SK-N-SH (cell line): ENCODE measurements at regions not wholly inside any gene's neighbourhood (a gene's known extent, or its start where the extent isn't known, plus 50 kb on each side); places are given as distances from the start of the nearest gene placed in this dataset.

ENCODE experiments used
- CTCF ChIA-PET: fragments of 300-600, 350-600 bp; formaldehyde crosslinking; extraction: SDS; loops from one replicate; lab custom pipeline; 2021; lab: Yijun Ruan, JAX
- POLR2A ChIA-PET: fragments of 350-600 bp; sonication (Branson Sonifier 250); formaldehyde crosslinking; extraction: SDS; loops from one replicate; lab custom pipeline; 2020; ENCODE audit warnings: antibody characterized with exemption, inconsistent platforms; lab: Yijun Ruan, JAX
- DNase-seq: peaks from one replicate; pipeline ENCODE4 v3.0.0; 2012
- H2AFZ ChIP-seq: fragments of 200-600 bp; sonication (generic); 2 replicates; pipeline ENCODE4 v1.8.1; 2016; ENCODE audit warnings: antibody characterized with exemption, mild to moderate bottlenecking, low read depth
- H3F3A ChIP-seq: fragments of 200-600 bp; sonication (generic); replicated peaks from 2 replicates; pipeline ENCODE3; 2016; ENCODE audit warnings: antibody characterized with exemption, mild to moderate bottlenecking; ENCODE audit not compliant: insufficient read depth
- H3K27ac ChIP-seq, 2 experiments: fragments of 200-500 bp in 1 of 2; fragments of 200-600 bp in 1 of 2; sonication (Bioruptor generic) in 1 of 2; sonication (generic), shearing (Covaris generic) in 1 of 2; 2 replicates each; pipeline versions ENCODE4 v1.5.1 to v1.6.1; 2014 to 2016; ENCODE audit warnings: low read depth in 2 of 2, inconsistent platforms in 1 of 2, low read length in 1 of 2, mild to moderate bottlenecking in 1 of 2, mixed read lengths in 1 of 2
- H3K27me3 ChIP-seq: fragments of 200-600 bp; sonication (generic), shearing (Covaris generic); 2 replicates; pipeline ENCODE4 v1.6.1; 2016; ENCODE audit warnings: mixed run types; ENCODE audit not compliant: insufficient read depth
- H3K36me3 ChIP-seq, 2 experiments: fragments of 200-500 bp in 1 of 2; fragments of 200-600 bp in 1 of 2; sonication (Bioruptor generic) in 1 of 2; sonication (generic) in 1 of 2; replicated peaks in 1 of 2; 2 replicates each; pipeline versions ENCODE3 to v1.5.1; 2014 to 2016; ENCODE audit warnings: low read length in 1 of 2, mild to moderate bottlenecking in 1 of 2; ENCODE audit not compliant: insufficient read depth in 2 of 2, control insufficient read depth in 1 of 2
- H3K4me1 ChIP-seq, 2 experiments: fragments of 200-500 bp in 1 of 2; fragments of 200-600 bp in 1 of 2; sonication (Bioruptor generic) in 1 of 2; sonication (generic), shearing (Covaris generic) in 1 of 2; 2 replicates each; pipeline versions ENCODE4 v1.5.1 to v1.6.1; 2014 to 2016; ENCODE audit warnings: low read depth in 1 of 2, low read length in 1 of 2, mixed run types in 1 of 2; ENCODE audit not compliant: insufficient read depth in 2 of 2, control insufficient read depth in 1 of 2
- H3K4me2 ChIP-seq: fragments of 200-600 bp; sonication (generic), shearing (Covaris generic); 2 replicates; pipeline ENCODE4 v1.6.1; 2017; ENCODE audit warnings: mixed run types
- H3K4me3 ChIP-seq, 2 experiments: fragments of 200-500 bp in 1 of 2; fragments of 200-600 bp in 1 of 2; sonication (Bioruptor generic) in 1 of 2; sonication (generic), shearing (Covaris generic) in 1 of 2; 2 replicates each; pipeline versions ENCODE4 v1.5.1 to v1.8.1; 2014 to 2016; ENCODE audit warnings: low read depth in 2 of 2, inconsistent platforms in 1 of 2, low read length in 1 of 2, mild to moderate bottlenecking in 1 of 2, mixed read lengths in 1 of 2, moderate library complexity in 1 of 2
- H3K79me2 ChIP-seq: fragments of 200-600 bp; sonication (generic); 2 replicates; pipeline ENCODE4 v1.8.1; 2017; ENCODE audit warnings: mild to moderate bottlenecking; ENCODE audit not compliant: insufficient read depth
- H3K9ac ChIP-seq: fragments of 200-600 bp; sonication (generic); 2 replicates; pipeline ENCODE4 v1.6.1; 2017; ENCODE audit warnings: mixed run types
- H3K9me2 ChIP-seq: fragments of 200-600 bp; sonication (generic); 2 replicates; pipeline ENCODE4 v1.6.1; 2017; ENCODE audit warnings: mixed run types
- H3K9me3 ChIP-seq: fragments of 200-600 bp; sonication (generic); 2 replicates; pipeline ENCODE4 v1.6.1; 2017; ENCODE audit warnings: mixed run types, mild to moderate bottlenecking, moderate library complexity
- H4K20me1 ChIP-seq: fragments of 200-600 bp; sonication (generic); 2 replicates; pipeline ENCODE4 v1.6.1; 2017; ENCODE audit warnings: mild to moderate bottlenecking, mixed run types; ENCODE audit not compliant: insufficient read depth
- CHD2 ChIP-seq: fragments of 150-350 bp; IDR thresholded peaks from 2 replicates; pipeline ENCODE4 v1.6.1; 2018; ENCODE audit warnings: low read length; ENCODE audit not compliant: partially characterized antibody
- EP300 ChIP-seq, 2 experiments: IDR thresholded peaks; 2 replicates each; pipeline versions ENCODE4 v1.4.0 to v1.6.1; 2012; ENCODE audit warnings: borderline replicate concordance in 1 of 2, low read depth in 1 of 2, low read length in 1 of 2
- FOXJ3 ChIP-seq: sonication (generic); formaldehyde crosslinking; IDR thresholded peaks from 2 replicates; pipeline ENCODE4 v1.5.1; 2020; ENCODE audit warnings: mild to moderate bottlenecking, missing genetic modification reagents
- MEF2A ChIP-seq: IDR thresholded peaks from 2 replicates; pipeline ENCODE4 v1.4.0; 2012; ENCODE audit warnings: low read depth, borderline replicate concordance
- MXI1 ChIP-seq: IDR thresholded peaks from 2 replicates; pipeline ENCODE4 v1.6.1; 2012; ENCODE audit warnings: mild to moderate bottlenecking, low read depth, low read length, improper control_type of control experiment
- RXRA ChIP-seq: IDR thresholded peaks from 2 replicates; pipeline ENCODE4 v1.4.0; 2012; ENCODE audit warnings: low read depth, mild to moderate bottlenecking, borderline replicate concordance
- TAF1 ChIP-seq: IDR thresholded peaks from 2 replicates; pipeline ENCODE4 v1.6.1; 2012; ENCODE audit warnings: low read depth, mild to moderate bottlenecking, low read length, moderate library complexity, borderline replicate concordance
- TEAD4 ChIP-seq: IDR thresholded peaks from 2 replicates; pipeline ENCODE4 v1.4.0; 2012; ENCODE audit warnings: mild to moderate bottlenecking, borderline replicate concordance; ENCODE audit not compliant: insufficient read depth
- YY1 ChIP-seq: IDR thresholded peaks from 2 replicates; pipeline ENCODE4 v1.4.0; 2012; ENCODE audit warnings: low read depth, mild to moderate bottlenecking
- WGBS: methylation state at CpG from one replicate; pipeline ENCODE4 v1.1.6; 2017; ENCODE audit warnings: low lambda C conversion rate; 5-methylcytosine and 5-hydroxymethylcytosine counted together
- small RNA-seq, 7 experiments: library from RNA; depleted of rRNA; stranded (forward); fragments of <200 nt; gene quantifications; one replicate each; pipeline ENCODE3, GENCODE V24; 2012
- TF ChIP-seq, protein P1 (sequence below): IDR thresholded peaks from 2 replicates; pipeline ENCODE4 v1.4.0; 2012; ENCODE audit warnings: low read depth, borderline replicate concordance
- TF ChIP-seq, protein P2 (sequence below): fragments of 150-350 bp; IDR thresholded peaks from 2 replicates; pipeline ENCODE4 v1.6.1; 2016; ENCODE audit warnings: mild to moderate bottlenecking, low read depth, low read length
- TF ChIP-seq, protein P3 (sequence below): IDR thresholded peaks from 2 replicates; pipeline ENCODE4 v1.4.0; 2012; ENCODE audit warnings: low read depth, borderline replicate concordance
- TF ChIP-seq, protein P4 (sequence below): IDR thresholded peaks from 2 replicates; pipeline ENCODE4 v1.4.0; 2012; ENCODE audit warnings: low read depth
- TF ChIP-seq, protein P5 (sequence below): fragments of 200-600 bp; sonication (generic); IDR thresholded peaks from 2 replicates; pipeline ENCODE4 v1.6.1; 2017; ENCODE audit warnings: antibody characterized with exemption, mild to moderate bottlenecking, moderate library complexity

DNA sequence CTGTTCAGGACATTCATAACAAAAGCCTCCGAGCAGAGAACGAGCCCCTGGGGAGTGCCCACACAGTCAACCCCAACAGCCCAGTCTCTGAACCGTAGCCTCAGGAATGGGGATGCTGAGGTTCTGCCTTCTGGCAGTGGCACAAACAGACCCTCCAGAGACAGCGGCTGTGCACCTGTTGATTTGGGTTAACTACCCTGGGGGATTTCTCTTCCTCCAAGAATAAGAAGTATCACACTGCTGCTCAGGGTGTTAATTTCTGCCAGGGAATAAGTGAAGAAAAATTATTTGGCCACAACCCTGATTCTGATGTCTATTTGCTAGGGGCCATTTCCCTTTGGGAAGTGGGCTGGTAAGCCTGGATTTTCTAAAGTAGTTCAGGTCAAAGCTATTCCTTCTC is 51.0 kb upstream of the PIRT start:
- Histone ChIP-seq H3K27me3 (no peaks in the 10 kb centered on the region), H3K9ac (no peak overlapping the region), H3K4me2 (no peak overlapping the region), H4K20me1 (no peaks in the 10 kb centered on the region)
- POLR2A ChIA-PET, result no interaction called here
- TF ChIP-seq TEAD4 (no peak), MEF2A (no peak), CHD2 (no peak), YY1 (no peak), MXI1 (no peak), EP300 (IDR thresholded peaks at IDR 0.05; ENCODE audit: borderline replicate concordance in 1 of 2, low read depth in 1 of 2, low read length in 1 of 2) (no peak), FOXJ3 (CRISPR knock-in tag) (no peak), TAF1 (no peak), RXRA (no peak)
- TF ChIP-seq, protein P1, sequence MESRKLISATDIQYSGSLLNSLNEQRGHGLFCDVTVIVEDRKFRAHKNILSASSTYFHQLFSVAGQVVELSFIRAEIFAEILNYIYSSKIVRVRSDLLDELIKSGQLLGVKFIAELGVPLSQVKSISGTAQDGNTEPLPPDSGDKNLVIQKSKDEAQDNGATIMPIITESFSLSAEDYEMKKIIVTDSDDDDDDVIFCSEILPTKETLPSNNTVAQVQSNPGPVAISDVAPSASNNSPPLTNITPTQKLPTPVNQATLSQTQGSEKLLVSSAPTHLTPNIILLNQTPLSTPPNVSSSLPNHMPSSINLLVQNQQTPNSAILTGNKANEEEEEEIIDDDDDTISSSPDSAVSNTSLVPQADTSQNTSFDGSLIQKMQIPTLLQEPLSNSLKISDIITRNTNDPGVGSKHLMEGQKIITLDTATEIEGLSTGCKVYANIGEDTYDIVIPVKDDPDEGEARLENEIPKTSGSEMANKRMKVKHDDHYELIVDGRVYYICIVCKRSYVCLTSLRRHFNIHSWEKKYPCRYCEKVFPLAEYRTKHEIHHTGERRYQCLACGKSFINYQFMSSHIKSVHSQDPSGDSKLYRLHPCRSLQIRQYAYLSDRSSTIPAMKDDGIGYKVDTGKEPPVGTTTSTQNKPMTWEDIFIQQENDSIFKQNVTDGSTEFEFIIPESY, result no peak
- TF ChIP-seq, protein P2, sequence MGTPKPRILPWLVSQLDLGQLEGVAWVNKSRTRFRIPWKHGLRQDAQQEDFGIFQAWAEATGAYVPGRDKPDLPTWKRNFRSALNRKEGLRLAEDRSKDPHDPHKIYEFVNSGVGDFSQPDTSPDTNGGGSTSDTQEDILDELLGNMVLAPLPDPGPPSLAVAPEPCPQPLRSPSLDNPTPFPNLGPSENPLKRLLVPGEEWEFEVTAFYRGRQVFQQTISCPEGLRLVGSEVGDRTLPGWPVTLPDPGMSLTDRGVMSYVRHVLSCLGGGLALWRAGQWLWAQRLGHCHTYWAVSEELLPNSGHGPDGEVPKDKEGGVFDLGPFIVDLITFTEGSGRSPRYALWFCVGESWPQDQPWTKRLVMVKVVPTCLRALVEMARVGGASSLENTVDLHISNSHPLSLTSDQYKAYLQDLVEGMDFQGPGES, result no peak
- TF ChIP-seq, protein P3, sequence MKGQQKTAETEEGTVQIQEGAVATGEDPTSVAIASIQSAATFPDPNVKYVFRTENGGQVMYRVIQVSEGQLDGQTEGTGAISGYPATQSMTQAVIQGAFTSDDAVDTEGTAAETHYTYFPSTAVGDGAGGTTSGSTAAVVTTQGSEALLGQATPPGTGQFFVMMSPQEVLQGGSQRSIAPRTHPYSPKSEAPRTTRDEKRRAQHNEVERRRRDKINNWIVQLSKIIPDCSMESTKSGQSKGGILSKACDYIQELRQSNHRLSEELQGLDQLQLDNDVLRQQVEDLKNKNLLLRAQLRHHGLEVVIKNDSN, result no peak
- TF ChIP-seq, protein P4, sequence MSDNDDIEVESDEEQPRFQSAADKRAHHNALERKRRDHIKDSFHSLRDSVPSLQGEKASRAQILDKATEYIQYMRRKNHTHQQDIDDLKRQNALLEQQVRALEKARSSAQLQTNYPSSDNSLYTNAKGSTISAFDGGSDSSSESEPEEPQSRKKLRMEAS, result no peak
- TF ChIP-seq, protein P5, sequence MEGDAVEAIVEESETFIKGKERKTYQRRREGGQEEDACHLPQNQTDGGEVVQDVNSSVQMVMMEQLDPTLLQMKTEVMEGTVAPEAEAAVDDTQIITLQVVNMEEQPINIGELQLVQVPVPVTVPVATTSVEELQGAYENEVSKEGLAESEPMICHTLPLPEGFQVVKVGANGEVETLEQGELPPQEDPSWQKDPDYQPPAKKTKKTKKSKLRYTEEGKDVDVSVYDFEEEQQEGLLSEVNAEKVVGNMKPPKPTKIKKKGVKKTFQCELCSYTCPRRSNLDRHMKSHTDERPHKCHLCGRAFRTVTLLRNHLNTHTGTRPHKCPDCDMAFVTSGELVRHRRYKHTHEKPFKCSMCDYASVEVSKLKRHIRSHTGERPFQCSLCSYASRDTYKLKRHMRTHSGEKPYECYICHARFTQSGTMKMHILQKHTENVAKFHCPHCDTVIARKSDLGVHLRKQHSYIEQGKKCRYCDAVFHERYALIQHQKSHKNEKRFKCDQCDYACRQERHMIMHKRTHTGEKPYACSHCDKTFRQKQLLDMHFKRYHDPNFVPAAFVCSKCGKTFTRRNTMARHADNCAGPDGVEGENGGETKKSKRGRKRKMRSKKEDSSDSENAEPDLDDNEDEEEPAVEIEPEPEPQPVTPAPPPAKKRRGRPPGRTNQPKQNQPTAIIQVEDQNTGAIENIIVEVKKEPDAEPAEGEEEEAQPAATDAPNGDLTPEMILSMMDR, result no peak
- TF ChIP-seq, all 33 proteins: peak for 0
- Histone ChIP-seq H3K9me3 (no peaks in the 10 kb centered on the region), H3K4me1 (no peaks in the 10 kb centered on the region), H3K36me3 (no peaks in the 10 kb centered on the region), H3K9me2 (no peaks in the 10 kb centered on the region), H3K4me3 (no peak overlapping the region), H3F3A (no peaks in the 10 kb centered on the region), H3K27ac (no peak overlapping the region), H2AFZ (no peak overlapping the region), H3K79me2 (no peaks in the 10 kb centered on the region)
- CTCF ChIA-PET, result interaction anchor here (1.0 kb wide), 1 partner anchor 13 kb away, joined by 4 read pairs; no protein-coding TSS in a partner anchor
- whole genome bisulfite sequencing, result 25% methylated on average over 3 of the region's 4 CpGs
- DNase-seq, result no peak

Small RNA genes lying in the stretch of these regions (small RNA-seq; reads per million reads assigned to genes)
- 0 reads per million in 7 experiments for gene RN7SL601P
